NAMALWA (cell line): ENCODE measurements at regions not wholly inside any gene's neighbourhood (a gene's known extent, or its start where the extent isn't known, plus 50 kb on each side); places are given as distances from the start of the nearest gene placed in this dataset.

Experiments
- DNase-seq: peaks from one replicate; pipeline ENCODE4 v3.0.0-alpha.2; 2015; ENCODE audit warnings: low spot score

GRCh38 chr5:159855476-159856191, 60.6 kb upstream of the ADRA1B start:
- no peak for DNase-seq

- DNase-seq = no peak
These were observed 57.4 kb upstream of the ADRA1B start for GRCh38 chr5:159858871-159859270.

DNA sequence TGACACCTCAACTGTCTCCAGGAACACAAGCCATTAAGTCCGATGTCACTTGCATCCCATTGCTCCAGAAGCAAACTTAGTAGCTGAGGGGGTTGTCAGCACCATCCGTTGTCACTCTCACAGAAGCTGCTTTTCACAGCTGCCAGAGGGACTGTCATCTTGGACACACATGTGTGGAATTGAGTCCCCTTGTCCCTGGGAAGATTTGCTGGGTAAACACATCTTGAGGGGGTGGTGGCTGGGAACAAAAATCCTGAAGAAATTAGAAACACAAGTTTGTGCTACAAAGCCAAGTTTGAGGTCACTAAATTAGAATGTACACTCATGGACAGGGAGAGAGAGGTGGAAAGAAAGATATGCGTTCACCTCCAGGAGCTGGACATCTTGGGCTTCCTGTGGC, 55.2 kb upstream of the ADRA1B start:
- DNase-seq = no peak

DNA sequence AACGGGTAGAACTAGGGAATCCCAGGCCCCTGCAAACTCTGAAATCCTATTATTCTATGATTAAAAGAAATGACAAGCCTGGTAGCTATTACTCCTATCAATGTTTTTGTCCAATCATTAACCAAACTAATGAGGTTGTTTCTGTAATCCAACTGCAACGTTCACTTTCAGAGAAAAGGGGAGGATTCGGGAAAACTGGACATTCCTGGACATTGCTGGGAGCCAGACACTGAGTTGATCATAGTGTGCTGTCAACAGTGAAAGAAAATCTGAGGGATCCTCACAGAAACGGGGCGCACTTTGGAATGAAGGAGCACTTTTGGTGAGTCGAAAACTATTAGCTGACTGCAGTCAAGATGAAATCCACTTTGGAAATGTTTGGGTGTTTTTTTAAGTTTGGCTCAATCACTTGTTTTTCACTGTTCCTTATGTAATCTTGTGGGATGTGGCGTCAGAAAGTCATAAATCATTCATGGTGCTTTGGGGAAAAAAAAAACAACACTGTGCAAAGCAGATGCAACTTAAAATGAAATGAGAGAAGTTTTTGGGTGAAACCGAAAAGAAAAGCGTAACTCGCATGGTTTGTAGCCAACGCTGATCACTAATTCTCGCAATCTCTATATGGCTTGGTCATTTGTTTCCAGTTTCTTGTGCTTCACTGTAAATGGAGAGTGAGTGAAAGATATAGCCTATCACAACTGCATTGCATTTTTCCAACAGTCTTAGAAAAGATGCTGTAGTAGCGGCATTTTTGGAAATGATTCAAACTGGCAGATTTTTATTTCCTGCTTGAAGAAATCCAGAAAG, 51.2 kb upstream of the ADRA1B start:
- DNase-seq = no peak

GRCh38 chr5:159866093-159866492, 50.2 kb upstream of the ADRA1B start:
- no peak for DNase-seq
